GM23338 (cell line): ENCODE measurements at regions not wholly inside any gene's neighbourhood (a gene's known extent, or its start where the extent isn't known, plus 50 kb on each side); places are given as distances from the start of the nearest gene placed in this dataset.

Source experiments
- ATAC-seq: fragments of 200-7000 bp; cut with Tn5 transposase; 3 replicates; pipeline ENCODE4 v1.9.1; 2020
- DNase-seq: peaks from one replicate; pipeline ENCODE4 v3.0.0-alpha.2; 2015; ENCODE audit warnings: low spot score
- H2AFZ ChIP-seq: fragments of 200-600 bp; sonication (generic); 2 replicates; pipeline ENCODE4 v1.8.0; 2016; ENCODE audit warnings: antibody characterized with exemption, mild to moderate bottlenecking, moderate library complexity
- H3F3A ChIP-seq: fragments of 200-600 bp; sonication (generic); replicated peaks from 2 replicates; pipeline ENCODE4 v1.8.0; 2017; ENCODE audit warnings: antibody characterized with exemption, mixed run types, low read depth
- H3K27ac ChIP-seq: fragments of 200-600 bp; sonication (generic); 2 replicates; pipeline ENCODE4 v1.6.1; 2016; ENCODE audit warnings: low read depth
- H3K27me3 ChIP-seq: fragments of 200-600 bp; sonication (generic); 2 replicates; pipeline ENCODE4 v1.8.0; 2016; ENCODE audit warnings: mild to moderate bottlenecking, mixed run types, moderate library complexity; ENCODE audit not compliant: insufficient read depth
- H3K36me3 ChIP-seq: fragments of 200-600 bp; sonication (generic); 2 replicates; pipeline ENCODE4 v1.8.0; 2016; ENCODE audit warnings: mild to moderate bottlenecking; ENCODE audit not compliant: insufficient read depth
- H3K4me1 ChIP-seq: fragments of 200-600 bp; sonication (generic); 2 replicates; pipeline ENCODE4 v1.8.0; 2016; ENCODE audit warnings: mild to moderate bottlenecking, moderate library complexity; ENCODE audit not compliant: insufficient read depth
- H3K4me2 ChIP-seq: fragments of 200-600 bp; sonication (generic); 2 replicates; pipeline ENCODE4 v1.7.1; 2017; ENCODE audit warnings: mixed run types
- H3K4me3 ChIP-seq: fragments of 200-600 bp; sonication (generic); 2 replicates; pipeline ENCODE4 v1.6.1; 2016; ENCODE audit warnings: mixed run types
- H3K79me2 ChIP-seq: fragments of 200-600 bp; sonication (generic); replicated peaks from 2 replicates; pipeline ENCODE4 v1.8.0; 2017; ENCODE audit warnings: mild to moderate bottlenecking; ENCODE audit not compliant: insufficient read depth
- H3K9me2 ChIP-seq: fragments of 200-600 bp; sonication (generic); 2 replicates; pipeline ENCODE4 v1.8.0; 2017; ENCODE audit not compliant: insufficient read depth
- H4K20me1 ChIP-seq: fragments of 200-600 bp; sonication (generic); replicated peaks from 2 replicates; pipeline ENCODE4 v1.8.0; 2017; ENCODE audit warnings: mild to moderate bottlenecking; ENCODE audit not compliant: insufficient read depth
- H3K27ac Mint-ChIP-seq: 2 replicates; pipeline ENCODE4 v1.8.0; 2020; ENCODE audit warnings: inconsistent platforms, mild to moderate bottlenecking, moderate library complexity, mixed read lengths
- H3K27me3 Mint-ChIP-seq: 3 replicates; pipeline ENCODE4 v1.8.0; 2022; ENCODE audit warnings: low read depth, mild to moderate bottlenecking, moderate library complexity, mixed read lengths, inconsistent platforms; ENCODE audit not compliant: insufficient read depth, poor library complexity
- H3K36me3 Mint-ChIP-seq: 3 replicates; pipeline ENCODE4 v1.8.0; 2021; ENCODE audit warnings: low read depth, mild to moderate bottlenecking, inconsistent platforms, moderate library complexity, mixed read lengths
- H3K4me1 Mint-ChIP-seq: 3 replicates; pipeline ENCODE4 v1.8.0; 2020; ENCODE audit warnings: mild to moderate bottlenecking, inconsistent platforms, mixed read lengths
- H3K4me3 Mint-ChIP-seq: 3 replicates; pipeline ENCODE4 v1.8.0; 2021; ENCODE audit warnings: moderate library complexity, mild to moderate bottlenecking, inconsistent platforms, mixed read lengths
- H3K9me3 Mint-ChIP-seq: 3 replicates; pipeline ENCODE4 v1.8.0; 2020; ENCODE audit warnings: moderate library complexity, mild to moderate bottlenecking, inconsistent platforms, mixed read lengths
- CREB1 ChIP-seq: fragments of 250-450 bp; sonication (Bioruptor Pico); IDR thresholded peaks from 2 replicates; pipeline ENCODE4 v1.5.0; 2020; ENCODE audit warnings: low read depth, mild to moderate bottlenecking, moderate library complexity
- CTCF ChIP-seq, 2 experiments: fragments of 200-600 bp in 1 of 2; sonication (generic) in 1 of 2; conservative IDR thresholded peaks; 2 replicates each; pipeline versions ENCODE4 v1.5.1 to v1.6.1; 2016 to 2017; ENCODE audit warnings: antibody characterized with exemption in 2 of 2, low read depth in 2 of 2, mild to moderate bottlenecking in 2 of 2, moderate library complexity in 1 of 2
- EZH2 ChIP-seq: fragments of 200-600 bp; sonication (generic); IDR thresholded peaks from one replicate; pipeline ENCODE4 v1.8.0; 2017; ENCODE audit warnings: antibody characterized with exemption, mild to moderate bottlenecking, low read depth; ENCODE audit not compliant: unreplicated experiment
- EZH2phosphoT487 ChIP-seq: fragments of 200-600 bp; sonication (generic); IDR thresholded peaks from one replicate; pipeline ENCODE4 v1.8.1; 2018; ENCODE audit warnings: antibody characterized with exemption; ENCODE audit not compliant: unreplicated experiment
- JUNB ChIP-seq: IDR thresholded peaks from one replicate; pipeline ENCODE4 v1.6.1; 2016; ENCODE audit warnings: antibody characterized with exemption; ENCODE audit not compliant: unreplicated experiment
- NANOG ChIP-seq: IDR thresholded peaks from 2 replicates; pipeline ENCODE4 v1.6.1; 2016; ENCODE audit warnings: antibody characterized with exemption, borderline replicate concordance
- POLR2AphosphoS5 ChIP-seq: IDR thresholded peaks from 2 replicates; pipeline ENCODE4 v1.6.1; 2016; ENCODE audit warnings: antibody characterized with exemption, low read depth
- STAT1 ChIP-seq: IDR thresholded peaks from one replicate; pipeline ENCODE4 v1.6.1; 2016; ENCODE audit warnings: antibody characterized with exemption; ENCODE audit not compliant: unreplicated experiment
- ZNF114 ChIP-seq: fragments of 250-450 bp; sonication (Bioruptor Pico); IDR thresholded peaks from 2 replicates; pipeline ENCODE4 v1.5.0; 2020; ENCODE audit warnings: mild to moderate bottlenecking, moderate library complexity
- ZNF331 ChIP-seq: fragments of 250-450 bp; sonication (Bioruptor Pico); IDR thresholded peaks from 2 replicates; pipeline ENCODE4 v1.5.0; 2020; ENCODE audit warnings: low read depth, mild to moderate bottlenecking, moderate library complexity
- TF ChIP-seq, protein P1 (sequence below): IDR thresholded peaks from 2 replicates; pipeline ENCODE4 v1.6.1; 2016; ENCODE audit warnings: antibody characterized with exemption
- TF ChIP-seq, protein P2 (sequence below): IDR thresholded peaks from one replicate; pipeline ENCODE4 v1.6.1; 2018; ENCODE audit warnings: antibody characterized with exemption; ENCODE audit not compliant: unreplicated experiment
- TF ChIP-seq, protein P3 (sequence below): fragments of 250-450 bp; sonication (Bioruptor Pico); IDR thresholded peaks from 2 replicates; pipeline ENCODE4 v1.5.0; 2020; ENCODE audit warnings: mild to moderate bottlenecking, moderate library complexity

DNA sequence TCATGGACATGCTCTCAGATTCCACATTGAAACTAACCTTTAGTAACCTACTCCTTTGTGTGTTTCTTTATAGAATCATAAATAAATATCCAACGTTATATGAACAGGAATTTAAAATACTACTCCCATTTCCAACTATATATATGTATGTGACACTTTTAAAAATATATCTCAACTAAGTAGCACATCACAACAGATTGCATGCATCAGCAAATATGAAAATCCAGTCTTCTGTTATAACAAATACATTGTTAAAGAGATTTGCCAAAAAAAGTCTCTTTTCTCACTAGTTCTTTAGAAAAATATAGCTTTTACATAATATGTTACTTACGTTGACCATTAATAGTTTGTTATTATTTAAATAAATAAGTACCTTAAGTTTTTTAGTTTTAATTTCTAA, 1608.6 kb upstream of the RAG2 start:
- Histone ChIP-seq H3K4me1 (no peaks in the 10 kb centered on the region), H3K27ac (no peak overlapping the region), H3K27me3 (no peaks in the 10 kb centered on the region), H3K9me2 (no peaks in the 10 kb centered on the region), H4K20me1 (no peaks in the 10 kb centered on the region), H3K79me2 (no peaks in the 10 kb centered on the region), H2AFZ (no peak overlapping the region), H3K36me3 (no peaks in the 10 kb centered on the region), H3K4me3 (no peak overlapping the region), H3K4me2 (no peak overlapping the region), H3F3A (no peaks in the 10 kb centered on the region)
- H3K27me3 Mint-ChIP-seq, result peaks cover 2% of the 10 kb centered on the region
- H3K4me3 Mint-ChIP-seq, result no peak overlapping the region
- H3K27ac Mint-ChIP-seq, result no peak overlapping the region
- TF ChIP-seq EZH2phosphoT487, result no peak
- TF ChIP-seq, protein P1, sequence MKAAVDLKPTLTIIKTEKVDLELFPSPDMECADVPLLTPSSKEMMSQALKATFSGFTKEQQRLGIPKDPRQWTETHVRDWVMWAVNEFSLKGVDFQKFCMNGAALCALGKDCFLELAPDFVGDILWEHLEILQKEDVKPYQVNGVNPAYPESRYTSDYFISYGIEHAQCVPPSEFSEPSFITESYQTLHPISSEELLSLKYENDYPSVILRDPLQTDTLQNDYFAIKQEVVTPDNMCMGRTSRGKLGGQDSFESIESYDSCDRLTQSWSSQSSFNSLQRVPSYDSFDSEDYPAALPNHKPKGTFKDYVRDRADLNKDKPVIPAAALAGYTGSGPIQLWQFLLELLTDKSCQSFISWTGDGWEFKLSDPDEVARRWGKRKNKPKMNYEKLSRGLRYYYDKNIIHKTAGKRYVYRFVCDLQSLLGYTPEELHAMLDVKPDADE, result no peak
- no peak for TF ChIP-seq NANOG
- TF ChIP-seq, protein P2, sequence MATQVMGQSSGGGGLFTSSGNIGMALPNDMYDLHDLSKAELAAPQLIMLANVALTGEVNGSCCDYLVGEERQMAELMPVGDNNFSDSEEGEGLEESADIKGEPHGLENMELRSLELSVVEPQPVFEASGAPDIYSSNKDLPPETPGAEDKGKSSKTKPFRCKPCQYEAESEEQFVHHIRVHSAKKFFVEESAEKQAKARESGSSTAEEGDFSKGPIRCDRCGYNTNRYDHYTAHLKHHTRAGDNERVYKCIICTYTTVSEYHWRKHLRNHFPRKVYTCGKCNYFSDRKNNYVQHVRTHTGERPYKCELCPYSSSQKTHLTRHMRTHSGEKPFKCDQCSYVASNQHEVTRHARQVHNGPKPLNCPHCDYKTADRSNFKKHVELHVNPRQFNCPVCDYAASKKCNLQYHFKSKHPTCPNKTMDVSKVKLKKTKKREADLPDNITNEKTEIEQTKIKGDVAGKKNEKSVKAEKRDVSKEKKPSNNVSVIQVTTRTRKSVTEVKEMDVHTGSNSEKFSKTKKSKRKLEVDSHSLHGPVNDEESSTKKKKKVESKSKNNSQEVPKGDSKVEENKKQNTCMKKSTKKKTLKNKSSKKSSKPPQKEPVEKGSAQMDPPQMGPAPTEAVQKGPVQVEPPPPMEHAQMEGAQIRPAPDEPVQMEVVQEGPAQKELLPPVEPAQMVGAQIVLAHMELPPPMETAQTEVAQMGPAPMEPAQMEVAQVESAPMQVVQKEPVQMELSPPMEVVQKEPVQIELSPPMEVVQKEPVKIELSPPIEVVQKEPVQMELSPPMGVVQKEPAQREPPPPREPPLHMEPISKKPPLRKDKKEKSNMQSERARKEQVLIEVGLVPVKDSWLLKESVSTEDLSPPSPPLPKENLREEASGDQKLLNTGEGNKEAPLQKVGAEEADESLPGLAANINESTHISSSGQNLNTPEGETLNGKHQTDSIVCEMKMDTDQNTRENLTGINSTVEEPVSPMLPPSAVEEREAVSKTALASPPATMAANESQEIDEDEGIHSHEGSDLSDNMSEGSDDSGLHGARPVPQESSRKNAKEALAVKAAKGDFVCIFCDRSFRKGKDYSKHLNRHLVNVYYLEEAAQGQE, result no peak
- no peak for TF ChIP-seq CTCF (conservative IDR thresholded peaks at IDR 0.05; ENCODE audit: low read depth in 2 of 2)
- no peak for TF ChIP-seq STAT1
- TF ChIP-seq POLR2AphosphoS5, result no peak
- TF ChIP-seq EZH2, result no peak
- no peak for TF ChIP-seq ZNF331 (CRISPR knock-in tag)
- no peak for TF ChIP-seq CREB1 (CRISPR knock-in tag)
- no peak for TF ChIP-seq JUNB
- TF ChIP-seq, protein P3, sequence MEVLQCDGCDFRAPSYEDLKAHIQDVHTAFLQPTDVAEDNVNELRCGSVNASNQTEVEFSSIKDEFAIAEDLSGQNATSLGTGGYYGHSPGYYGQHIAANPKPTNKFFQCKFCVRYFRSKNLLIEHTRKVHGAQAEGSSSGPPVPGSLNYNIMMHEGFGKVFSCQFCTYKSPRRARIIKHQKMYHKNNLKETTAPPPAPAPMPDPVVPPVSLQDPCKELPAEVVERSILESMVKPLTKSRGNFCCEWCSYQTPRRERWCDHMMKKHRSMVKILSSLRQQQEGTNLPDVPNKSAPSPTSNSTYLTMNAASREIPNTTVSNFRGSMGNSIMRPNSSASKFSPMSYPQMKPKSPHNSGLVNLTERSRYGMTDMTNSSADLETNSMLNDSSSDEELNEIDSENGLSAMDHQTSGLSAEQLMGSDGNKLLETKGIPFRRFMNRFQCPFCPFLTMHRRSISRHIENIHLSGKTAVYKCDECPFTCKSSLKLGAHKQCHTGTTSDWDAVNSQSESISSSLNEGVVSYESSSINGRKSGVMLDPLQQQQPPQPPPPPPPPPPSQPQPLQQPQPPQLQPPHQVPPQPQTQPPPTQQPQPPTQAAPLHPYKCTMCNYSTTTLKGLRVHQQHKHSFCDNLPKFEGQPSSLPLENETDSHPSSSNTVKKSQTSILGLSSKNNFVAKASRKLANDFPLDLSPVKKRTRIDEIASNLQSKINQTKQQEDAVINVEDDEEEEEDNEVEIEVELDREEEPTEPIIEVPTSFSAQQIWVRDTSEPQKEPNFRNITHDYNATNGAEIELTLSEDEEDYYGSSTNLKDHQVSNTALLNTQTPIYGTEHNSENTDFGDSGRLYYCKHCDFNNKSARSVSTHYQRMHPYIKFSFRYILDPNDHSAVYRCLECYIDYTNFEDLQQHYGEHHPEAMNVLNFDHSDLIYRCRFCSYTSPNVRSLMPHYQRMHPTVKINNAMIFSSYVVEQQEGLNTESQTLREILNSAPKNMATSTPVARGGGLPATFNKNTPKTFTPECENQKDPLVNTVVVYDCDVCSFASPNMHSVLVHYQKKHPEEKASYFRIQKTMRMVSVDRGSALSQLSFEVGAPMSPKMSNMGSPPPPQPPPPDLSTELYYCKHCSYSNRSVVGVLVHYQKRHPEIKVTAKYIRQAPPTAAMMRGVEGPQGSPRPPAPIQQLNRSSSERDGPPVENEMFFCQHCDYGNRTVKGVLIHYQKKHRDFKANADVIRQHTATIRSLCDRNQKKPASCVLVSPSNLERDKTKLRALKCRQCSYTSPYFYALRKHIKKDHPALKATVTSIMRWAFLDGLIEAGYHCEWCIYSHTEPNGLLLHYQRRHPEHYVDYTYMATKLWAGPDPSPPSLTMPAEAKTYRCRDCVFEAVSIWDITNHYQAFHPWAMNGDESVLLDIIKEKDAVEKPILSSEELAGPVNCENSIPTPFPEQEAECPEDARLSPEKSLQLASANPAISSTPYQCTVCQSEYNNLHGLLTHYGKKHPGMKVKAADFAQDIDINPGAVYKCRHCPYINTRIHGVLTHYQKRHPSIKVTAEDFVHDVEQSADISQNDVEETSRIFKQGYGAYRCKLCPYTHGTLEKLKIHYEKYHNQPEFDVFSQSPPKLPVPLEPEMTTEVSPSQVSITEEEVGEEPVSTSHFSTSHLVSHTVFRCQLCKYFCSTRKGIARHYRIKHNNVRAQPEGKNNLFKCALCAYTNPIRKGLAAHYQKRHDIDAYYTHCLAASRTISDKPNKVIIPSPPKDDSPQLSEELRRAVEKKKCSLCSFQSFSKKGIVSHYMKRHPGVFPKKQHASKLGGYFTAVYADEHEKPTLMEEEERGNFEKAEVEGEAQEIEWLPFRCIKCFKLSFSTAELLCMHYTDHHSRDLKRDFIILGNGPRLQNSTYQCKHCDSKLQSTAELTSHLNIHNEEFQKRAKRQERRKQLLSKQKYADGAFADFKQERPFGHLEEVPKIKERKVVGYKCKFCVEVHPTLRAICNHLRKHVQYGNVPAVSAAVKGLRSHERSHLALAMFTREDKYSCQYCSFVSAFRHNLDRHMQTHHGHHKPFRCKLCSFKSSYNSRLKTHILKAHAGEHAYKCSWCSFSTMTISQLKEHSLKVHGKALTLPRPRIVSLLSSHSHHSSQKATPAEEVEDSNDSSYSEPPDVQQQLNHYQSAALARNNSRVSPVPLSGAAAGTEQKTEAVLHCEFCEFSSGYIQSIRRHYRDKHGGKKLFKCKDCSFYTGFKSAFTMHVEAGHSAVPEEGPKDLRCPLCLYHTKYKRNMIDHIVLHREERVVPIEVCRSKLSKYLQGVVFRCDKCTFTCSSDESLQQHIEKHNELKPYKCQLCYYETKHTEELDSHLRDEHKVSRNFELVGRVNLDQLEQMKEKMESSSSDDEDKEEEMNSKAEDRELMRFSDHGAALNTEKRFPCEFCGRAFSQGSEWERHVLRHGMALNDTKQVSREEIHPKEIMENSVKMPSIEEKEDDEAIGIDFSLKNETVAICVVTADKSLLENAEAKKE (CRISPR knock-in tag), result no peak
- TF ChIP-seq ZNF114, result no peak
- ATAC-seq (no peak), DNase-seq (no peak)
- no peaks in the 10 kb centered on the region for H3K36me3 Mint-ChIP-seq
- no peaks in the 10 kb centered on the region for H3K9me3 Mint-ChIP-seq
- H3K4me1 Mint-ChIP-seq, result peaks cover 2% of the 10 kb centered on the region; the same call in 1 of the 3 replicates
